HUES64 (cell line): ENCODE measurements at regions not wholly inside any gene's neighbourhood (a gene's known extent, or its start where the extent isn't known, plus 50 kb on each side); places are given as distances from the start of the nearest gene placed in this dataset.
A peak's percentile ranks its signal among the peaks of the same experiment; 100 is the strongest.
"Not testable (repeated sequence)": the region's sequence is repeated elsewhere in the genome, so short reads cannot be mapped to it uniquely, and the experiment has no call there.

ENCODE experiments used
- H3K27ac ChIP-seq: 2 replicates; pipeline ENCODE4 v1.7.0; 2013; ENCODE audit warnings: low read depth, low read length, inconsistent platforms
- H3K27me3 ChIP-seq: 2 replicates; pipeline ENCODE4 v1.6.1; 2013; ENCODE audit warnings: mild to moderate bottlenecking, low read length; ENCODE audit not compliant: insufficient read depth
- H3K36me3 ChIP-seq: 2 replicates; pipeline ENCODE4 v1.6.1; 2013; ENCODE audit warnings: mild to moderate bottlenecking, low read length; ENCODE audit not compliant: insufficient read depth
- H3K4me1 ChIP-seq: 2 replicates; pipeline ENCODE4 v1.6.1; 2013; ENCODE audit warnings: mild to moderate bottlenecking, low read length, moderate library complexity; ENCODE audit not compliant: insufficient read depth
- H3K4me3 ChIP-seq: 2 replicates; pipeline ENCODE4 v1.5.1; 2013; ENCODE audit warnings: mild to moderate bottlenecking, low read length, moderate library complexity
- H3K9ac ChIP-seq: 2 replicates; pipeline ENCODE4 v1.6.1; 2013; ENCODE audit warnings: mild to moderate bottlenecking, low read depth, low read length
- H3K9me3 ChIP-seq: 2 replicates; pipeline ENCODE4 v1.6.1; 2013; ENCODE audit warnings: low read depth, low read length; ENCODE audit not compliant: insufficient read depth
- WGBS: fragments of 150-250, 120-280 bp; methylation state at CpG from one replicate; pipeline ENCODE4 v1.1.7; 2013; ENCODE audit warnings: missing lambda C conversion rate; 5-methylcytosine and 5-hydroxymethylcytosine counted together

DNA sequence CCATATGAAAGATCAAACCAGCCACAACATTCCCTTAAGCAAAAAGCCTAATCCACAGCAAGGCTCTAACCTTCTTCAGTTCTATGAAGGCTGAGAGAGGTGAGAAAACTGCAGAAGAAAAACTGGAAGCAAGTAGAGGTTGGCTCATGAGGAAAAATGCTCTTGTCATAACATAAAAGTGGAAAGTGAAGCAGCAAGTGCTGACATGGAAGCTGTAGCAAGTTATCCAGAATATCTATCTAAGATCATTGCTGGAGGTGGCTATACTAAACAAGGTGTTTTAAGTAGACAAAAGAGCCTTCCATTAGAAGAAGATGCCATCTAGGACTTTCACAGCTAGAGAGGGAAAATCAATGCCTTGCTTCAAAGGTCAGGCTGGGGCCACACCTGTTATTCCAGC lies 4756.2 kb upstream of the OR11H1 start:
- not testable (repeated sequence) for H3K4me1 ChIP-seq, H3K27ac ChIP-seq, H3K27me3 ChIP-seq, H3K9ac ChIP-seq, H3K36me3 ChIP-seq, H3K4me3 ChIP-seq
- peaks cover 73% of the 10 kb centered on the region for H3K9me3 ChIP-seq

- H3K9ac ChIP-seq, H3K4me1 ChIP-seq, H3K27ac ChIP-seq, H3K4me3 ChIP-seq, H3K36me3 ChIP-seq, H3K27me3 ChIP-seq: not testable (repeated sequence)
- H3K9me3 ChIP-seq: peaks cover 74% of the 10 kb centered on the region
- no CpG with 5 or more reads among the region's 1 CpG for WGBS
Measured at GRCh38 chr22:10773341-10773740, 4754.7 kb upstream of the OR11H1 start.

GRCh38 chr22:10775601-10776357 lies 4752.2 kb upstream of the OR11H1 start:
- 60% methylated on average over 5 of the region's 5 CpGs for WGBS

DNA sequence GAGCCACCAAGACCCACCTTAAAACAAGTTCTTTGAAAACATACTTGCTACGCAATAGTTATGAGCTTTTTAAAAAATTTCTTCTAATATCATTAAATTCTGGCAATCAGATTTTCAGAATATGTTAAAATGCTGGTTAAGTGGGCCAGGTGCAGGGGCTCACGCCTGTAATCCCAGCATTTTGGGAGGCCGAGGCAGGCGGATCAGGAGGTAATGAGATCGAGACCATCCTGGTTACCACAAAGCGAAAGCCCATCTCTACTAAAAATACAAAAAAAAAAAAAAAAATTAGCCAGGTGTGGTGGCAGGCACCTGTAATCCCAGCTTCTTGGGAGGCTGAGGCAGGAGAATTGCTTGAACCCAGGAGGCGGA lies 4751.6 kb upstream of the OR11H1 start:
- H3K36me3 ChIP-seq, H3K27me3 ChIP-seq, H3K27ac ChIP-seq, H3K4me3 ChIP-seq, H3K9ac ChIP-seq, H3K4me1 ChIP-seq: not testable (repeated sequence)
- H3K9me3 ChIP-seq: peaks cover 87% of the 10 kb centered on the region
- WGBS: 62% methylated on average over 6 of the region's 7 CpGs

More at GRCh38 chr22:10775601-10776357, 4752.2 kb upstream of the OR11H1 start:
- not testable (repeated sequence) for H3K36me3 ChIP-seq, H3K27ac ChIP-seq, H3K27me3 ChIP-seq, H3K9ac ChIP-seq, H3K4me1 ChIP-seq, H3K4me3 ChIP-seq
- peaks cover 87% of the 10 kb centered on the region for H3K9me3 ChIP-seq

DNA sequence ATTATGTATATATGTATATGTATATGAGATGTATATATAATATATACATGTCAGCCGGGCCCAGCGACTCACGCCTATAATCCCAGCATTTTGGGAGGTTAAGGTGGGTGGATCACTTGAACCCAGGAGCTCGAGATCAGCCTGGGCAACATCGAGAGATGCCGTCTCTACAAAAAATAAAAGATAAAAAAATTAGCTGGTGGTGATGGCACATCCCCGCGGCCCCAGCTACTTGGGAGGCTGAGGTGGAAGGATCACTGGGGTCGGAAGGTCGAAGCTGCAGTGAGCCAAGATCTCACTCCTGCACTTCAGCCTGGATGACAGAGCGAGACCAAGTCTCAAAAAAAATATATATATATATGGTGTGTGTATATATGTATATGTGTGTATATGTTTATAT lies 4750.3 kb upstream of the OR11H1 start:
- H3K27ac ChIP-seq, H3K36me3 ChIP-seq, H3K4me3 ChIP-seq, H3K9ac ChIP-seq, H3K4me1 ChIP-seq, H3K27me3 ChIP-seq: not testable (repeated sequence)
- H3K9me3 ChIP-seq: peaks cover 95% of the 10 kb centered on the region
- WGBS: 81% methylated on average over 10 of the region's 11 CpGs

- 72% methylated on average over 7 of the region's 8 CpGs for WGBS
- Histone ChIP-seq H3K4me3 (peak overlapping the region; percentile 15; the same call in 1 of the 2 replicates), H3K9ac (no peak overlapping the region), H3K27ac (no peak overlapping the region), H3K27me3 (no peaks in the 10 kb centered on the region), H3K36me3 (no peaks in the 10 kb centered on the region), H3K4me1 (no peaks in the 10 kb centered on the region), H3K9me3 (peaks cover 95% of the 10 kb centered on the region)
Measured at GRCh38 chr22:10778296-10778814, 4749.6 kb upstream of the OR11H1 start.

- H3K9me3 ChIP-seq: peaks cover 94% of the 10 kb centered on the region
- not testable (repeated sequence) for H3K27me3 ChIP-seq, H3K27ac ChIP-seq, H3K4me3 ChIP-seq, H3K36me3 ChIP-seq, H3K9ac ChIP-seq, H3K4me1 ChIP-seq
- 75% methylated on average over 6 of the region's 6 CpGs for WGBS
Measured at GRCh38 chr22:10779200-10779599, 4748.8 kb upstream of the OR11H1 start.

DNA sequence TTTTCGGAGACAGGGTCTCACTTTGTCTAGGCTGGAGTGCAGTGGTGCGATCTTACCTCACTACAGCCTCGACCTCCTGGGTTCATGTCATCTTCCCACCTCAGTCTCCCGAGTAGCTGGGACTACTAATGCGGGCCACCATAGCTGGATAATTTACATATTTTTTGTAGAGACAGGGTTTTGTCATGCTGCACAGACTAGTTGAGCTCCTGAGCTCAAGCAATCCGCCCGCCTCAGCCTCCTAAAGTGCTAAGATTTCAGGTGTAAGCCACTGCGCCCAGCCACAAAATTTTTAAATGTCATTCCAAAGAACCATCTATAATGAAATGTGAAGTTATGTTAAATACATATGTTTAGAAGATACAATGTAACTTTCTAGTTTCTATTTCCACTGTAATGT lies 4747.7 kb upstream of the OR11H1 start:
- no peaks in the 10 kb centered on the region for H3K36me3 ChIP-seq
- H3K4me3 ChIP-seq: peak overlapping the region; percentile 2; the same call in 1 of the 2 replicates
- no peak overlapping the region for H3K27ac ChIP-seq
- 74% methylated on average over 8 of the region's 8 CpGs for WGBS
- H3K4me1 ChIP-seq: no peaks in the 10 kb centered on the region
- no peak overlapping the region for H3K9ac ChIP-seq
- no peaks in the 10 kb centered on the region for H3K27me3 ChIP-seq
- H3K9me3 ChIP-seq: peaks cover 86% of the 10 kb centered on the region

- H3K36me3 ChIP-seq: no peaks in the 10 kb centered on the region
- no peaks in the 10 kb centered on the region for H3K4me1 ChIP-seq
- 79% methylated on average over 10 of the region's 10 CpGs for WGBS
- peaks cover 74% of the 10 kb centered on the region for H3K9me3 ChIP-seq
- H3K9ac ChIP-seq: no peak overlapping the region
- H3K27me3 ChIP-seq: no peaks in the 10 kb centered on the region
- no peak overlapping the region for H3K4me3 ChIP-seq
- H3K27ac ChIP-seq: no peak overlapping the region
Measured at GRCh38 chr22:10781571-10782403, 4746.2 kb upstream of the OR11H1 start.
